ENCODE measurements at regions not wholly inside any gene's neighbourhood (a gene's known extent, or its start where the extent isn't known, plus 50 kb on each side); places are given as distances from the start of the nearest gene placed in this dataset.

DNA sequence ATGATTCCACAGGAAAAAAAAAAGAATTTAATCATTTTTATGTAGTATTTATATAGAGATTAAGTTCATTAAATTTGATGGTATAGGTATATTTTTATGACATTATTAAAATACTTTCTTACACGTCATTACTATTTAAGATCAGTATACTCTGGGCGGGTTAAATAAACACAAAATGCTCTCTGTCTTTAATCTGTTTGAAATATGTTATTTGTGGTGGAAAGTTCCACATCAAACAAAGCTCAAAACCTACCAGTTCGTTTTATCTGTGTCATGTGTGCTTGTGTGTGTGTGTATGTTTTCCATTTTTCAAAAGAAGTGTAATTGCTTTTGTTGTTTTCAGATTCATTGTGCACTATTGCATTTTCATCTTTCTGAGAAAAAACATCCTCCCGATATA lies 488.5 kb downstream of the ANKRD7 start:
- no peak for DNase-seq

- no peak for DNase-seq
Observed at GRCh38 chr7:118720632-118721031, 496.1 kb downstream of the ANKRD7 start.

GRCh38 chr7:118731854-118732253 lies 507.4 kb downstream of the ANKRD7 start:
- no peak for DNase-seq

- DNase-seq: no peak
Observed at GRCh38 chr7:118734541-118734940, 510.0 kb downstream of the ANKRD7 start.

- no peak for DNase-seq
Observed at GRCh38 chr7:118735441-118735840, 510.9 kb downstream of the ANKRD7 start.

DNA sequence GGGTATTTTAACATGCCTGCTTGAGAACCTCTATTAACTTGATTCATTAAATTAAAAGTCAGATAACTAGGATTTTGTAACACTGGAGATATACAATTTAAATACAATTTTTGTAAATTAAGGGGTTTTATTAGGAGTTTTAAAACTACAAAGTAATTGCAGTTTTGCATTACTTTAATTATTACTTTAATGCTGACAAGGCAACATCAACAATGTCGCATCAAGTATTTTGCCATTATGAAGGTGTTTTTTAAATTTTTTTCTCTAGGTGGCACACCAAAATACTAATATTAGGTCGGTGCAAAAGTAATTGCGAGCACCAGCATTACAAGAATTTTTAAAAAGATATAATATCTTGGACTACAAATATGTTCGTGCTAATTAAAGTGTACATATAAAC lies 513.4 kb downstream of the ANKRD7 start:
- no peak for DNase-seq

DNA sequence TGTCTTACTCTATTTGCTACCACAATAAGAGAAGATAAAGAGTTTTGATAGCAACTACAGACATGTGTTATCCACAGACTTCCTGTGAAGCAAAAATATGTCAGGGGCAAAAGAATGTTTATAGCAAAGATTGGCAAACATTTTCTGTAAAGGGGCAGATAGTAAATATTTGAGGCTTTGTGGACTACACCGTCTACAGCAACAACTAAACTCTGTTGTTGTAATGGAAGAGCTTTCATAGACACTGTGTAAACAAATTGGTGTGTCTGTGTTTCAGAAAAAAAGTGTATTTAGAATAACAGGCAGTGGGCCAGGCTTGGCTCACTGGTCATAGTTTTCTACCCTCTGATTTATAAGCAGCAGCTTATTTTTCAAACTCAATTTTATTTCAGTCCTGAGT lies 521.4 kb downstream of the ANKRD7 start:
- no peak for DNase-seq

GRCh38 chr7:118747473-118747872 lies 523.0 kb downstream of the ANKRD7 start:
- DNase-seq: no peak

- DNase-seq: no peak
Observed at GRCh38 chr7:118753479-118753878, 529.0 kb downstream of the ANKRD7 start.

DNA sequence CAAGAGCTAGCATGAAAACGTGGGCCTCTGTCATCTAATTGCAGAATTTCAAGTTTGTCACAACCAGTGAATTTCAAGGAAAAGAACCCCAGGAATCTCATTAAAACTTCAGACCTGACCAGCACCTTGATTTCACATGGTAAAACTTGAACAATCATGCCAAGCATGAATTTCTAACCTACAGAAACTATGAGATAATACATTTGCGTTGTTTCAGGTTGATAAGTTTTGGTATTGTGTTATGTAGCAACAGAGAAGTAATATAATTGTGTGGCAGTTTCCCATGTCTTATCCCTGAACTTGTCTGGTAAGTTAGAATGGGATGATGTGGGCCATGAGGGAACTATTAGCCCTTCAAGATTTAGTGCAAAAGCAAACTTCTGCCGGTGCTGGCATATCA lies 530.1 kb downstream of the ANKRD7 start:
- no peak for DNase-seq

DNA sequence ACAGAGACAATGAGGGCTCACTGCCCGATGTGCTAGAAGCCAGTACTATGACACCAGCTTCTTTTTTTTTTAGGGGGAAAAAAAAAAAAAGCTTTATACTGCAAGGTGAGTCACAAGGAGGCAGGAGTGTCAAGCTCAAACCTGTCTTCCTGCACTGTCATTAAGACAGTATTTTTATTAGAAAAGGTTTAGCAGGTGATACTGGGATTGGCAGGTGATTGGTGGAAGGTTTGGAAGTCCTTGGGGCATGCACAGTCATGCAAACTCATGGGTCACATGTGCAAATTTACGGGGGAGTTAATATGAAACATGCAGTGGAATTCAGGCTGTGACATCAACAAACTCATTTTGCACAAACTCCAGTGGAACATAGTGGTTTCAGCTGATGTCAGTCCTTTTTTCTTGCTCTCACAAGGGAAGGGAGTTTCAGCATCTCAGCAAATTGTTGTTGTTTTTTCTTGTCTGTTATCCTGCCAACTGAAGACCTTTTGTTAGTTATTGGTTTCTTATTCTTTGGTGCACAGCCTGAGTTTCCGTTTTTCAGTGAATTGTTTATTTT lies 530.6 kb downstream of the ANKRD7 start:
- no peak for DNase-seq

DNA sequence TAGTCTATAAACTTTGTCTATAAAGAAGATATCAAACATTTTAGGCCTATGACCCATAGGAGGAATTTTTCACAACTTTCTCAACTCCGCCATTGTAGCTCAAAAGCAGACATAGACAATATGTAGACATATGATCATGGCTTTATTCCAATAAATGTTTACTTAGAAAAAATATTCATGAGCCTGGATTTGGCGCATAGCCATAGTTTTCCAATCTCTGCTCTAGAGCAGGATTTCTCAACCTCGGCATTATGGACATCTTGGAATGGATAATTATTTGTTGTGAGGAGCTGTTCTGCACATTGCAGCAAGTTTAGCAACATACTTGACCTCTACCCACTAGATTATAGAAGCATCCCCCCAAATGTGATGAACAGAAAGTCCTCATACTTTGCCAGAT lies 532.6 kb downstream of the ANKRD7 start:
- DNase-seq: no peak

DNA sequence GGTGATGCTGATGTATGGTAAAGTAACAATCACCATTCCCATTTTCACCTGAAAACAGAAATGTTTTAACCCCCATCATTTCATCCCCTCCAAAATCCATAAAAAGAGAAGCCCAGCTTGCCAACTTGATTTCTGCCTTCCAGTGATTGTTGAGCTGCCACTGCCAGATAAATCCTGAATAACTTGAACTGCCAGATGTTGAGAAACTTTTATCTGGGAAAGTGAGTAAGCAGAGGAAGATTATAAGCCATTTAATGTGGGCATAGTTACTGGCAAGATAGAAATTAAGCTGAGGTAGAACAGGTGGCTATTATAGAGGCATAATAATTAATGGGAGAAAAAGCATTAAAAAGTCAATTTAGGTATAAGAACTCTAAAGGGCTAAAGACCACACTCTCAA lies 534.1 kb downstream of the ANKRD7 start:
- DNase-seq: no peak

GRCh38 chr7:118759921-118760320 lies 535.4 kb downstream of the ANKRD7 start:
- DNase-seq: no peak

DNA sequence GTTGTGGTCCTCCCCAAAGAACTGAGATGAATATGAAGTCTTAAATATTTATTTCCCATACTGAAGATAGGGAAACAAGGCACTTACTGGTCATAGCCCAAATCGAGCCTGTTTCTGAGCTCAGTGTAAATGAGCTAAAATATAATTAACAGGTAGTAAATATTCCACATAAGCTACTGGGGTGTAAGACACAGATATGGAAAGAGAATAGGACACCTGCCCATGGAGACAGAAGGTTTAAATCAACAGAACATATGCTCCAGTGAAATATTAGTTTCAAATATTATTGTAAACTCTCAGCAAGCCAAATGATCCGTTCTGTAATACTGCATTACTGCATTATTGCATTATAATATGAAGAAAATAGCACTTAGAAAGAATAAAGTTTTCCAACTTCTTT lies 537.9 kb downstream of the ANKRD7 start:
- no peak for DNase-seq

- no peak for DNase-seq
Observed at GRCh38 chr7:118764221-118764620, 539.7 kb downstream of the ANKRD7 start.

DNA sequence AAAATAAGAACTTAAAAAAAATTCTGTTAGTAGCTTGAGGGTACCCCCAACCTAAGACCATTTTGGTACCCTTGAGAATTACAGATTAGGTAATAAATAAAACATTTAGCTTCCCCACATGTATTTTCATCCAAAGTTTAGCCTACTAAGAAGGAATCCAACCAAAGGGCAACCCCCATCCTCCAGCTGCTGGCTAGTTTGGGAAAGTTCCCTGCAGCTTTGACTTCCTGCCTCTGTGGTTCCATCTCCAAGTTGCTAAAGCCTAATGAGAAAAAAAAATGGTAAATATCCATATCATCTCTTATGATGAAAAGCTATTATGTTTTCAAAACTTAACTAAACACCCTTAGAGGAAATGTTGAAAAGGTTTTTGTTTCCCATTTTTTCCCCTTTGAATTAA lies 547.2 kb downstream of the ANKRD7 start:
- DNase-seq: no peak

GRCh38 chr7:118777308-118777707 lies 552.8 kb downstream of the ANKRD7 start:
- DNase-seq: no peak

DNA sequence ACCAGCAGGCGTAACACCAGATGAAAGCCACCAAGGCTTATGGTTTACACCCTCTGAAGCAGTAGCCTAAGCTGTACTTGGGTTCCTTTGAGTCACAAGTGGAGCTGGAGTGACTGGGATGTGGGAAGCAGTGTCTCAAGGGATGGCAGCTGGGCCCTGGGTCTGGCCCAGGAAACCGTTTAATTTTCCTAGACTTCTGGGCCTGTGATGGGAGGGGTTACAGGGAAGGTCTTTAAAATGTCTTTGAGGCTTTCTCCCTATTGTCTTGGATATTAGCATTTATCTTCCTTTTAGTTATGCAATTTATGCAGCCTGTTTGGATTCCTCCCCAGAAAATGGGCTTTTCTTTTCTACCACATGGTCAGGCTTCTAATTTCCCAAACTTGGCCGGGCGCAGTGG lies 568.2 kb downstream of the ANKRD7 start:
- no peak for DNase-seq

GRCh38 chr7:118793582-118793981 lies 569.1 kb downstream of the ANKRD7 start:
- DNase-seq: no peak

DNA sequence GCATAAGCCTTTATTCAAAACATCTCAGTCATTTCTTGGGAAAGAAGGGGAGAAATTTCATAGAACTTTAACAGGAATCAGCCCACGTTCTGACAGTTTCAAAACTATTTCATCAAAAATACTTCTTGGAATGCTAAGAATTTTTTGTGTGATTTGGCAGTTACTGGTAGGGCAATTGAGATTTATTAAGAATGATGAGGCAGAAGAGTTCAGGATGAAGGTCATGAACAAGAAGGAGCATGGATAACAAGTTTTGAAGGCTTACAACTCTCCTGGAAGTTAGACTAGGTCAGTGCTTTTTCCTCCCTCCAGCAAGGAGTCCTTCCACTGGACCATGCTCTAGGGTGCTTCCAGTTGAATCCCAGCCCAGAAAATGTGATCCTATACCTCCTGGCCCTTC lies 569.9 kb downstream of the ANKRD7 start:
- DNase-seq: no peak

DNA sequence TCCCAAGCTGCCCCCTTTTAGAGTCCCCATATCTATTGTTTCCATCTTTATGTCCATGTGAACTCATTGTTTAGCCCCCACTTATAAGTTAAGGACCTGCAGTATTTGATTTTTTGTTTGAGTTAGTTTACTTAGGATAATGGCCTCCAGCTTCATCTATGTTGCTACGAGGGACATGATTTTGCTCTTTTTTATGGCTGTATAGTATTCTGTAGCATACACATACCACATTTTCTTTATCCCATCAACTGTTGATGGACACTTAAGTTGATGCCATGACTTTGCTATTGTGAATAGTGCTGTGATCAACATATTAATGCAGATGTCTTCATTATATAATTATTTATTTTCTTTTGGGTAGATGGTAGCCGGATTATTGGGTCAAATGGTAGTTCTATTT lies 576.9 kb downstream of the ANKRD7 start:
- DNase-seq: no peak

- DNase-seq: no peak
Observed at GRCh38 chr7:118802726-118803125, 578.2 kb downstream of the ANKRD7 start.

GRCh38 chr7:118826246-118826645 lies 601.7 kb downstream of the ANKRD7 start:
- no peak for DNase-seq

DNA sequence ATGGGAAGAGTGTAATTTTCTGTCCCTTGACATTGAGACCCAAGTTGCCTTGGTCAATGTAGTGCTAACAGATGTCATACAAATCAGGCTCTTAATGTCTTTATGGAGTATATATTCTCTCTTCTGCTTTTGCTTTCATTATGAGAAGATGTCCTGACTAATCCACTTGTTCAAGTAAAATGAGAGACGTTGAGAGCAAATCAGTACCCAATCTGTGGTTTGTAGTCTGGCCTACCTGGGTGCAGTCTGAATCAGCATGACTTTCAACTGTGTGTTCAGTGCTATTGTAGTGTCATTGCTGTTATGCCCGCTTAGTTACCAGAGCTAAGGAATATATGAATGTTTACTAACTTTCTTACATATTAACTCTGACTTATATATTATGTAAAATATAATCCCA lies 612.4 kb downstream of the ANKRD7 start:
- DNase-seq: no peak

DNA sequence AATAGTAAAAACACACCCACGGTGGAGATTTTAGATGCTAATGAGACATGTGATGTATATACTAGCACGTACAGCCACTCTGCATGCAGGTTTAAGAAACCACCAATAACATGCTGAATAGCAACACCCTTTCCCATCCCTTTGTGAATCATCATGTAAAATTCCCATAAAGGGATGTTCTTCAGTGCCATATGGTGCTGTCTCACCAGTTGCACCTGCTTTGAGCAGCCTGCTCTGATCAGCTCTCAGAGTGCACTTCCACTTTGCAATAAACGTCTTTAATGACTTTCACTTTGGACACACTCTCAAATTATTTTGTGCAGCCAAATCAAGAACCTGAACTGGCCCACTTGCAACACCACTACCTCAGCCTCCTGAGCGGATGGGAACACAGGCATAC lies 615.0 kb downstream of the ANKRD7 start:
- DNase-seq: no peak

Measured in left hindlimb (tissue), 1 donor.